NCI-H1417 treated with DMSO at 0.1 percent for 48 hours (cell line): ENCODE measurements at regions not wholly inside any gene's neighbourhood (a gene's known extent, or its start where the extent isn't known, plus 50 kb on each side); places are given as distances from the start of the nearest gene placed in this dataset.

Source experiments
- DNase-seq: peaks from one replicate; lab custom pipeline; 2025; lab: John Stamatoyannopoulos, UW

DNA sequence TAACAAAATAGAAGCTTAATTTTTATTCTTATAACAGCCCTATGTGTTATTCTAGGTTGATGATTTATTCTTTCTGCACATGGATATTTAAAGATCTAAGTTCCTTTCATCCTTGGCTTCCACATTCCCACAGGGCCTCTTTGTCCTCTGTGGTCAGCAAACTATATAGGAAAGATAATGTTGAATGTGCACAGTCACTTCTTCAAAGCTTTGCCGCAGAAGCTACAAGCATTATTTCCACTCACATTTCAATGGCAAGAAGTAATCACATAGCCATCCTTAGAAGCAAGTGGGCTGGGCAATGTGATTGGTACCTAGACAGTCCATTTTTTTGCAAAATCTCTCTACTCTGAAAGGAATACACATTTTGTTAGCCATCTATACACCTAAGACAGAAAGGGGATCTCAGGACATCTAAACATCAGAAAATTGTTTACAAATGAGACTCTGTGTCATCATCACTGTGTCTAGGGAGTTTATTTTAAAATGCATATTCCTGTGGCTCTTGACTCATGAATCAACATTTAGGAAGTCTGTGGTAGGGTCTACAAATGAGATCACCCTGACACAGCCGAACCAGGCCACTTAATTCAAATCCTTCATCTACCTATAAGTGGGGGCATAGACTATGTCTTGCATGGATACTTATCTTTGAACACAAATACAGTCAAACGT lies 1060.5 kb downstream of the XPNPEP1 start:
- no peak for DNase-seq

DNA sequence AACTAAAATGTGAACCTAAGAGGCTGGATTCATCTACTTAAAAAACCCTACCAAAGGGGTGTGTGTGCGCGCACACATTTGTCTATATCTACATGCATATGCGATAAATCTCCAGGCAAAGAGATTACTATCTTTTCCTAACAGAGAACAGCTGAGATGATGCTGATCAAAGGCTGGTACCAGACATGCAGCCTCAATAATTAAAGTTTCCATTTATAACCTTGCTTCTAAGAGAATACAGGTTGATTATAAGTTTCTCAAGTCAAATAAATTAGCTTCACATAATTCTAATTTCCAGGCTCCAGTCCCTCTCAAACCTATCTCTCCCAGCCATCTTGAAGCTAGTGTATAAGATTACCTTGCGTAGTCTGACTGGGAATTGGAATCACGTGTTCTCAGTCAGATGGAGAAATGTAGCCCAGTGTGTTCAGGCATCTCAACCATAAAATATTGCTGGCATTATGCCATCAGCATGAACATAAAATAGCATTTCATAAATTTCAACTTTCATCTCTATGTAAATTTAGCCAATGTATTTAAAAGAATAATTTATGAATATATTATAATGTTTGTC lies 1062.0 kb downstream of the XPNPEP1 start:
- DNase-seq: no peak

DNA sequence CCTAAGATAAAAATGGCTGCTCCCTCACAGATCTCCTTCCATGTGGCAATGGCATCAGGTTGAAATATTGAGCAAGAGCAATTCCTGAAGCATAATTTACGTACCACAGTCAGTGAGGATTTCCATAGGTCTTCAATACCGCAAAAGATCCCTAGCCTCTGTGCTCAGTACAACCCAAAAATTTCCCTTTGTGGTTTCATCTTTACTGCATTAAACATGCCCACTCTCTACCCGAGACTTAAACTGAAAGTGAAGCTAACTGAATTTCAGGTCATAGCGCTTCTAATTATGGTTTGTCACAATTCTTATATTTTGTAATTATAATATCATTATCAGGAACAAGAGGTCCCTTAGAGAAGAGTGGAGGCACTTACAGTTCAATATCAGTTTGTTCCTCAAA lies 1071.1 kb downstream of the XPNPEP1 start:
- no peak for DNase-seq

- DNase-seq: no peak
These were observed 1073.0 kb downstream of the XPNPEP1 start for GRCh38 chr10:108850138-108850854.

DNA sequence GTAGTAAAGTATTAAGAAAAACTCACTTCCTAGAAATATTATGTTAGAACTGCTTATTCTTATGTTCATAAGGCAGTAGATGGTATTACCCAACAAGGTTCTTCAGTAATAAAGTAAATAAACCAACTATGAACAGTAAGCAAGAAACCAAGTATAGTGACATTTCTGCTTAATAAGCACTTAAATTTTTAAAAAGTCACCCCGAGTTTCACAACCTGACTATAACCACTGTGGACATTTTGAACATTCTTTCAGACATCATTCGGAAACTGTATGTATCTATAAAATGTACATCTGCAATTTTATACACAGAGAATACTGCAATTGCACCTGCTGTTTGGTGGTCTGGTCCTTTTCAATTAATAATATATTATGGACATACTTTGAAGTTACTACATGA lies 1073.6 kb downstream of the XPNPEP1 start:
- DNase-seq: no peak

DNA sequence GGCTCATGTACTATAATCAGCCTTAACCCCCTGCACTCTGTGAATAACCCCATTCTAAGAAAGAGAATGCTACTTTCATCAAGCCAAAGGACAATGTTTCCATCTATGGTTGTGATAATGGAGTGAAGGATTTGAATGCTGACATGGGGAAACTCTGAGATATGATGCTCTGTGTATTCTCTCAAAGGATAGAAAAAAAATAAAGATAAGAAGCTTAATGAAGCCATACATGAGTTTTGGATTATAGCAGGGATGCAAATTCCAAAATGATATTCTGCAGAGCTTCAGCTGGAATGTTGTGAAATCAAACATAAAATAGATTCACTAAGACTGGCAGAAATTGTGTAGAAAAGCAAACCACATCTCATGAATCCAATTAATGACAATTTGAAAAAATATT lies 1074.1 kb downstream of the XPNPEP1 start:
- DNase-seq: no peak

- no peak for DNase-seq
These were observed 1075.3 kb downstream of the XPNPEP1 start for GRCh38 chr10:108848046-108848445.

- no peak for DNase-seq
These were observed 1082.4 kb downstream of the XPNPEP1 start for GRCh38 chr10:108840944-108841343.

DNA sequence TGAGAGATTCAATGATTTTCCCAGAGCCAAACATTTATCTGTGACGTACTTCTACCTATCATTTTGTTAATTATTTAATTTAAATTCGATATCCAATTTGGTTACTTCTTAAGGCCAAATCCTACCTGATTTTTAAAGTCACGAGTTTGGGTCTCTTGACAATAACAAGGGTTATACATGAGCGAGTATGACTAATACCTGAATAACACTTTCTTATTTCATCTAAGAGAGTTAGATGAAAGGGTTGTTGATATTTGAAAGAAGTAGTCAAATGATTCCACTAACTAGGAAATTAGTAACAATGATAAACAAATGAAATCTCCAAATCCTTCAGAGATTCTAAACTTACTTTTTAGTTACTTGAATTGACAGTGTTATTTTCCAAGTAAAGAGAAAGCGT lies 1086.9 kb downstream of the XPNPEP1 start:
- DNase-seq: no peak

DNA sequence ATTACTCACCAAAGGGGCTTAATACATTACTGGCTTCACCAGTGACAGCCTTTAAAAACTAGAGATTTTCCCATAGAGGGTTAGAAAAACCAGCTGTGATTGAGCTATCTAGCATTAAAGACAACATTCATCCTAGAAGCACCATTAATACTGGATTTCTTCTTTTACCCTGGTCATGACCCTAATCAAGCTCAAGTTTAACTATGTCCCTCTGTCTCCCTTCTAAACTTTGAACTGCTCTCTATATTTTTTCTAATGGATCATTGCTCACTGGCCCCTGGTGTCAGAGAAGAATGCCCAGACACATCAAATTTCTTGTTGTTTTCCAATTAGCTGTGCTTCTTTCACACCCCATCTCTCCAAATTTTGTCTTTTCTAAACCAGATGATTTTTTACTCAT lies 1101.3 kb downstream of the XPNPEP1 start:
- DNase-seq: no peak

- DNase-seq: no peak
These were observed 1104.0 kb downstream of the XPNPEP1 start for GRCh38 chr10:108819302-108819701.

- DNase-seq: no peak
These were observed 1105.7 kb downstream of the XPNPEP1 start for GRCh38 chr10:108817584-108817983.

DNA sequence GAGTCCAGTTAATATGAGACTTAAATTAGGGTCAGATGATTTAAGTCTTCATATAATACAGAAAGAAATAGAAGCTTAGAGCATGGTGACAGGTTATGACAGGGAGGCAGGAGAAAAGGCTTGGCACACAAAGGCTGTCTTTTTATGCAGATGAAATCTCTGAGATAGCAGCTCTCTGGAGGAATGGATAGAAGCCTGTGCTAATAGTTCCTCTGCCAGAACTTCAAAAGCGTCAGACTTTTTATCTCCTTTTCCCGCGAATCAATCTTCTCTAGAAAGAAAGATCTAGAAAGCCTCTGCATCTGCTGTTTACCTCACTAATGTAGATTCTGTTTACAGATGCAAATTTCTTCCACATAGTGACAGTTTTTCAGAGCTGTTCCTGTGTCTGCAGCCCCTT lies 1106.2 kb downstream of the XPNPEP1 start:
- no peak for DNase-seq

- no peak for DNase-seq
These were observed 1110.4 kb downstream of the XPNPEP1 start for GRCh38 chr10:108812906-108813305.

GRCh38 chr10:108812296-108812695 lies 1111.0 kb downstream of the XPNPEP1 start:
- no peak for DNase-seq

- no peak for DNase-seq
These were observed 1115.1 kb downstream of the XPNPEP1 start for GRCh38 chr10:108808228-108808627.

DNA sequence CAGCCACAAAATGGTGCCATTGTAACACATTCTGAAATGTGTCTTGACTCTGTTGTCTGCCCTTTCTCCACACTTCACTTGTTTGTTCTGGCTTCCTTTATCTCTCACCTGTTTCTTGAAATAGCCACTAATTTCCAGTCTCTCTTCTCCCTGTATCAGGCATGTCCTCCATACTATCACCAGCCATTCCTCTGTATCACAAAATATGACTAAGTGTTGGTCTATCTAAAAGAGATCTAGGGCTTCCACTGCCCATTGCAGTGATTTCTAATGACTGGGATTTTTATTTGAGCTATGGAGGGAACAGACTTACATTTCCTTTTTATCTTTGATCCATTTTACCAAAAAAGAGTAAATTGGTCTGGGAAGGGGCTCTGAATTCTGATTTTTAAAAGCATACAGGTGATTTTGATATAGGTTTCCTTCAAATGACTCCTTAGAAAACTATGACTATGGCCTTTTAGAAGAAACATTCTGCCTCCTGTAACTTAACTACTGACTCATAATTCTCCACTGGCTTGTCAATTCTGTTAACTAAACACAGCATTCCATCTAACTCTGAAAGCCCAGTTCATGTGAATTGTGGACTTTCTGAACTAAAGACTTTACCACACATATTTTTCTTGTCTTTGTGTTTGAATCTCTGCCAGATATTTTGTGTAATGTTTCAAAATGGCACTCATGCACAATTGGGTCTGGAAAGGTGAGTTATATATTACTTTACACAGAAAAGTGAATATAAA lies 1121.4 kb downstream of the XPNPEP1 start:
- no peak for DNase-seq

- DNase-seq: no peak
These were observed 1122.1 kb downstream of the XPNPEP1 start for GRCh38 chr10:108801220-108801619.

- no peak for DNase-seq
These were observed 1125.7 kb downstream of the XPNPEP1 start for GRCh38 chr10:108797573-108797972.

GRCh38 chr10:108791794-108792474 lies 1131.4 kb downstream of the XPNPEP1 start:
- DNase-seq: no peak

DNA sequence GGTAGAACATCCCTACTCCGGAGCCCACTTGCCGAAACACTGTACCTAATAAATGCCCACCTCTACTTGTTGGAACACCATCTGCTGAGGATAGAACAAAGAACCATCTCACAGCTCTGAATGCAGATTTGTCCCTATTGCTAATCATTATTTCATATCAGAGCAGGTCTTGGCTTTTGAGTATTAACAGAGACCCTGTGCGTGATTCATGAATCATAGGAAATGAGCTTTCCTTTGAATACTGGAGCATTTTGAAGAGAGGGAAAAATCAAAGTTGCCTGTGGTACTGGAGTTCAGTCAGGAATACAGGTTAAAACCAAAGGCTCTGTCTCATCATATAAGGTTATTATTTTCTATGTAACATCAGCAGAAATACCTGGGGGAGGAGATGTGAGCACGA lies 1132.3 kb downstream of the XPNPEP1 start:
- DNase-seq: no peak

DNA sequence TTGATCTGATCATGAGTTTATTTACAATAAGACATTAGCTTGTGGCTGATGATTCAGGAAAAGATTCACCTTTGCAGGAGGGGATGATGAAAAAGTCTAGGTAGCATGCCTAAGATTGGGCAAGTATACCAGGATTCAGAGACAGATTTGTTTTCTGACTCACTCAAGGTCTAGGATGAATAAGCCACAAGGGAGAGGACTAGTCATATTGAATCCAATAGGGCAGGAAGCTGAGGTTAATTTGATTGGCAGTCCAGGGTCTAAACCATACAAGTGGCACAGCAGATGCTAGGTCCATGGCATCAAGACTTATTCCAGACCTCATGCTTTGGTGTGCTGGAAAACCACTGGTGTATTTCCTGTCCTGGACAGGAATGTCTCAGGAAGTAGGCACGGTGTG lies 1133.4 kb downstream of the XPNPEP1 start:
- DNase-seq: no peak
